ENCODE measurements at regions not wholly inside any gene's neighbourhood (a gene's known extent, or its start where the extent isn't known, plus 50 kb on each side); places are given as distances from the start of the nearest gene placed in this dataset.

GRCh38 chr1:106548726-106549125 is 507.7 kb upstream of the PRMT6 start:
- TF ChIP-seq, protein P1, sequence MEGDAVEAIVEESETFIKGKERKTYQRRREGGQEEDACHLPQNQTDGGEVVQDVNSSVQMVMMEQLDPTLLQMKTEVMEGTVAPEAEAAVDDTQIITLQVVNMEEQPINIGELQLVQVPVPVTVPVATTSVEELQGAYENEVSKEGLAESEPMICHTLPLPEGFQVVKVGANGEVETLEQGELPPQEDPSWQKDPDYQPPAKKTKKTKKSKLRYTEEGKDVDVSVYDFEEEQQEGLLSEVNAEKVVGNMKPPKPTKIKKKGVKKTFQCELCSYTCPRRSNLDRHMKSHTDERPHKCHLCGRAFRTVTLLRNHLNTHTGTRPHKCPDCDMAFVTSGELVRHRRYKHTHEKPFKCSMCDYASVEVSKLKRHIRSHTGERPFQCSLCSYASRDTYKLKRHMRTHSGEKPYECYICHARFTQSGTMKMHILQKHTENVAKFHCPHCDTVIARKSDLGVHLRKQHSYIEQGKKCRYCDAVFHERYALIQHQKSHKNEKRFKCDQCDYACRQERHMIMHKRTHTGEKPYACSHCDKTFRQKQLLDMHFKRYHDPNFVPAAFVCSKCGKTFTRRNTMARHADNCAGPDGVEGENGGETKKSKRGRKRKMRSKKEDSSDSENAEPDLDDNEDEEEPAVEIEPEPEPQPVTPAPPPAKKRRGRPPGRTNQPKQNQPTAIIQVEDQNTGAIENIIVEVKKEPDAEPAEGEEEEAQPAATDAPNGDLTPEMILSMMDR (IDR thresholded peaks at IDR 0.05; ENCODE audit: extremely low read depth in 1 of 2, insufficient read depth in 1 of 2, low read depth in 1 of 2, low read length in 2 of 2) = no peak
- TF ChIP-seq POLR2A (IDR thresholded peaks at IDR 0.05; ENCODE audit: low read depth, low read length) (no peak), JUN (IDR thresholded peaks at IDR 0.05; ENCODE audit: borderline replicate concordance, insufficient read depth, insufficient read length, low read depth) (no peak), MYC (IDR thresholded peaks at IDR 0.05; ENCODE audit: low read depth, low read length) (no peak), POLR2AphosphoS5 (IDR thresholded peaks at IDR 0.05; ENCODE audit: insufficient read depth, low read depth, low read length) (no peak), MAX (IDR thresholded peaks at IDR 0.05; ENCODE audit: insufficient read depth, insufficient read length) (no peak)

Data from endothelial cell of umbilical vein (primary cell).